Adipose tissue (tissue), 3 donors: ENCODE measurements at regions not wholly inside any gene's neighbourhood (a gene's known extent, or its start where the extent isn't known, plus 50 kb on each side); places are given as distances from the start of the nearest gene placed in this dataset.
A peak's percentile ranks its signal among the peaks of the same experiment; 100 is the strongest.

ENCODE experiments used
- H3K27ac ChIP-seq: one replicate; pipeline ENCODE4 v1.5.1; 2013; ENCODE audit warnings: low read depth, low read length
- WGBS, 3 donors: extraction: QIAGEN DNeasy Blood & Tissue Kit; methylation state at CpG; one replicate each; pipeline ENCODE4 v1.1.7; 2013; 5-methylcytosine and 5-hydroxymethylcytosine counted together
- donor health status: healthy with polysubstance abuse.
- donor health status: Bipolar disorder and iron deficiency.
- donor health status: healthy.

GRCh38 chr2:118255771-118256372, 167.6 kb downstream of the INSIG2 start:
- peak overlapping the region; percentile 5 for H3K27ac ChIP-seq
- WGBS, 3 donors: 43 to 56% (median 56%) methylated on average over 5 of the region's 5 CpGs

- H3K27ac ChIP-seq: no peak overlapping the region
- WGBS, 3 donors: 63 to 71% (median 70%) methylated on average over 2 of the region's 2 CpGs
Observed at GRCh38 chr2:118255301-118255700, 167.0 kb downstream of the INSIG2 start.

- H3K27ac ChIP-seq: no peak overlapping the region
- 63 to 78% (median 66%) methylated on average over 2 of the region's 2 CpGs for WGBS, 3 donors
Observed at GRCh38 chr2:118254116-118254515, 165.8 kb downstream of the INSIG2 start.

GRCh38 chr2:118251427-118251826, 163.2 kb downstream of the INSIG2 start:
- H3K27ac ChIP-seq: no peak overlapping the region
- WGBS, 3 donors: 80 to 87% (median 82%) methylated on average over 3 of the region's 3 CpGs

GRCh38 chr2:118250463-118250862, 162.2 kb downstream of the INSIG2 start:
- WGBS, 3 donors: 71 to 75% (median 73%) methylated on average over 5 of the region's 5 CpGs
- H3K27ac ChIP-seq: no peak overlapping the region

- 41 to 54% (median 54%) methylated on average over 4 of the region's 4 CpGs for WGBS, 3 donors
Observed at GRCh38 chr2:118250001-118250400, 161.7 kb downstream of the INSIG2 start.

GRCh38 chr2:118249531-118249930, 161.3 kb downstream of the INSIG2 start:
- H3K27ac ChIP-seq: no peak overlapping the region
- WGBS, 3 donors: 46 to 67% (median 48%) methylated on average over 6 of the region's 6 CpGs

More at GRCh38 chr2:118250001-118250400, 161.7 kb downstream of the INSIG2 start:
- no peak overlapping the region for H3K27ac ChIP-seq

- H3K27ac ChIP-seq: no peak overlapping the region
- 57 to 69% (median 61%) methylated on average over 5 of the region's 5 CpGs for WGBS, 3 donors
Observed at GRCh38 chr2:118246726-118247125, 158.5 kb downstream of the INSIG2 start.

- H3K27ac ChIP-seq: no peak overlapping the region
- WGBS, 3 donors: 83 to 84% (median 84%) methylated on average over 4 of the region's 4 CpGs
Observed at GRCh38 chr2:118246079-118246478, 157.8 kb downstream of the INSIG2 start.

- H3K27ac ChIP-seq: no peak overlapping the region
- 97 to 100% (median 98%) methylated on average over 1 of the region's 1 CpG for WGBS, 3 donors
Observed at GRCh38 chr2:118244686-118245085, 156.4 kb downstream of the INSIG2 start.

- 53 to 70% (median 56%) methylated on average over 2 of the region's 2 CpGs for WGBS, 3 donors
- no peak overlapping the region for H3K27ac ChIP-seq
Observed at GRCh38 chr2:118243031-118243430, 154.8 kb downstream of the INSIG2 start.

GRCh38 chr2:118242216-118242615, 153.9 kb downstream of the INSIG2 start:
- H3K27ac ChIP-seq: no peak overlapping the region
- WGBS, 3 donors: 21 to 63% (median 60%) methylated on average over 2 of the region's 2 CpGs

GRCh38 chr2:118241128-118241527, 152.9 kb downstream of the INSIG2 start:
- 74 to 76% (median 74%) methylated on average over 8 of the region's 8 CpGs for WGBS, 3 donors
- no peak overlapping the region for H3K27ac ChIP-seq

- 88 to 95% (median 90%) methylated on average over 2 of the region's 2 CpGs for WGBS, 3 donors
- no peak overlapping the region for H3K27ac ChIP-seq
Observed at GRCh38 chr2:118240276-118240675, 152.0 kb downstream of the INSIG2 start.

- H3K27ac ChIP-seq: no peak overlapping the region
- 88 to 89% (median 89%) methylated on average over 5 of the region's 5 CpGs for WGBS, 3 donors
Observed at GRCh38 chr2:118239284-118239683, 151.0 kb downstream of the INSIG2 start.

- H3K27ac ChIP-seq: no peak overlapping the region
Observed at GRCh38 chr2:118237451-118237850, 149.2 kb downstream of the INSIG2 start.

- WGBS, 3 donors: 54 to 59% (median 56%) methylated on average over 9 of the region's 9 CpGs
- H3K27ac ChIP-seq: no peak overlapping the region
Observed at GRCh38 chr2:118232796-118233195, 144.5 kb downstream of the INSIG2 start.

GRCh38 chr2:118232391-118232790, 144.1 kb downstream of the INSIG2 start:
- no peak overlapping the region for H3K27ac ChIP-seq
- WGBS, 3 donors: 68 to 84% (median 84%) methylated on average over 3 of the region's 3 CpGs

GRCh38 chr2:118231759-118232158, 143.5 kb downstream of the INSIG2 start:
- 78 to 87% (median 85%) methylated on average over 6 of the region's 6 CpGs for WGBS, 3 donors
- no peak overlapping the region for H3K27ac ChIP-seq

- 33 to 55% (median 35%) methylated on average over 6 of the region's 6 CpGs for WGBS, 3 donors
- no peak overlapping the region for H3K27ac ChIP-seq
Observed at GRCh38 chr2:118227698-118228508, 139.6 kb downstream of the INSIG2 start.
